GM19324 (cell line): ENCODE measurements at regions not wholly inside any gene's neighbourhood (a gene's known extent, or its start where the extent isn't known, plus 50 kb on each side); places are given as distances from the start of the nearest gene placed in this dataset.

Experiments
- ATAC-seq: cut with Tn5 transposase; IDR thresholded peaks from one replicate; pipeline ENCODE4 v1.9.1; 2021; ENCODE audit warnings: mild to moderate bottlenecking, moderate library complexity; ENCODE audit not compliant: unreplicated experiment, low FRiP score

DNA sequence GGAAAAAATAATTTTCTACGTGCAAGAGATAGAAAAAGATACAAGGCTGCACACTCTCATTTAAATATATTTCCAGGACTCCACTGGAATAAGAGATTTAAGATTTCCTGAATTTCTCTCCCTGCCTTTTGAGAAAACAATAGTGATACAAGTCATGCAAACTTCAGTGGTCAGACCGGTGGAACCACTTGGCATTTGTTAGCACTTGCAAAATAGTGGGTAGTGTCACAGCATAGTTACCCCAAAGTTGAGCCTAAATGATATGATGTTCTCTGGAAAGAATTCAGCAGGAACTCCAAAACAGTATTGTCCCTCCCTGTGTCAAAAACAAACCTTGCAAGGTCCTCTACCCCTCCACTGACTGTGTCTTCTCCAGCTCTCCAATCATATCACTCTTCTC lies 102.3 kb downstream of the ANKRD50 start:
- ATAC-seq, result no peak
